ENCODE measurements at regions not wholly inside any gene's neighbourhood (a gene's known extent, or its start where the extent isn't known, plus 50 kb on each side); places are given as distances from the start of the nearest gene placed in this dataset.

DNA sequence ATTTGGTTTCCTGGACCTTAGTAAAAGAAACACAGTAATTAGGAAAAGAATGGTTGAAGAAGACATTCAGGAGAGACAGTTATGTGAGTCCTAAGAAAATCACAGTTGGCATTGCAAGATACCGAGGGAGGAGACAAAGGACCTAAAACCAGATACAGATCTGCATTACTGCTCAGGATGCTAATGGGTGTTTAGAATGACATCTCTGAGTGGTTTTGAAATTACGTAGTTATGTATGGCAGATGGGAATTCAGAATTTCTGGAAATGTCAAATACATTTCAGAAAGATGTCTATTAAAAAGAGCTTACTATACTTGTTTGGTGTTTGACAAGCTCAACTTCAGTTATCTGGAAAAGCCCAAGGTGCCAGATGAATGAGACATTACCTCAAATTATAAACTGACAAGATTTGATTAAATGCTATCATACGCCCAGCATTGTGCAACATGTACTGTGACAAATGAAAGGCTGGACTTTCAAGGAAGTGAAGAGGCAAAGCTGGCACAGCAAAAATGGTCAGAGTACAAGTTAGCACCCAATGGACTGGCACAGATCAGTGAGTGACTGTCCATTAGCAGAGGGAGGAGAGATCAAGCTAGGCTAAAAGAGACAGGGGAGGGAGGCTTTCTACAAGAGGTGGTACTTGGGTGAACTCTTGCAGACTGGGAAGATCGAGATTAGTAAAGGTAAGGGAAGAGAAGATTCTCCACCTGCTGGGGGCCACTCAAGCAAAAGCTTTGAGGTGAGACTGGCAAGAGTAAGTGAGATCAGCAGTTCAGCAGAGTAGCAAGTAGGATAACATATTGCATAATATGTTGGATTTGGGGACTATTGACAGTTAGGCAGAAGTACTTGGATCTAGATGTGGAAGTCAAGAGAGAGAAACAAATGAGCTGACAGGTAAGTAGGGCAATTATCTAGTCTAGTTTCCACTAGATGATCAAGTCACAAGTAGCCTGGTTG is 168.9 kb downstream of the CYRIA start:
- H3K4me1 ChIP-seq, result no peaks in the 10 kb centered on the region
- no peak for DNase-seq (ENCODE audit: extremely low spot score in 2 of 2)
- TF ChIP-seq CTCF (IDR thresholded peaks at IDR 0.05), result no peak
- no peak for TF ChIP-seq POLR2AphosphoS5 (IDR thresholded peaks at IDR 0.05; ENCODE audit: insufficient read depth in 1 of 2, low read depth in 1 of 2)
- TF ChIP-seq POLR2A (IDR thresholded peaks at IDR 0.05), result no peak
- no peak overlapping the region for H3K4me3 ChIP-seq
- no peaks in the 10 kb centered on the region for H3K27me3 ChIP-seq
- H3K36me3 ChIP-seq, result no peaks in the 10 kb centered on the region
- H3K27ac ChIP-seq, result no peak overlapping the region
- H3K9me3 ChIP-seq, result no peaks in the 10 kb centered on the region
- intact Hi-C loops (cut with DNase I), result no loop called here

GRCh38 chr2:16495509-16496208 is 170.0 kb downstream of the CYRIA start:
- no peak for TF ChIP-seq CTCF (IDR thresholded peaks at IDR 0.05)
- DNase-seq (ENCODE audit: extremely low spot score in 2 of 2), result no peak
- H3K36me3 ChIP-seq, result no peaks in the 10 kb centered on the region
- H3K9me3 ChIP-seq, result no peaks in the 10 kb centered on the region
- H3K4me3 ChIP-seq, result no peak overlapping the region
- no peaks in the 10 kb centered on the region for H3K4me1 ChIP-seq
- no peaks in the 10 kb centered on the region for H3K27me3 ChIP-seq
- H3K27ac ChIP-seq, result no peak overlapping the region
- intact Hi-C loops (cut with DNase I), result no loop called here

DNA sequence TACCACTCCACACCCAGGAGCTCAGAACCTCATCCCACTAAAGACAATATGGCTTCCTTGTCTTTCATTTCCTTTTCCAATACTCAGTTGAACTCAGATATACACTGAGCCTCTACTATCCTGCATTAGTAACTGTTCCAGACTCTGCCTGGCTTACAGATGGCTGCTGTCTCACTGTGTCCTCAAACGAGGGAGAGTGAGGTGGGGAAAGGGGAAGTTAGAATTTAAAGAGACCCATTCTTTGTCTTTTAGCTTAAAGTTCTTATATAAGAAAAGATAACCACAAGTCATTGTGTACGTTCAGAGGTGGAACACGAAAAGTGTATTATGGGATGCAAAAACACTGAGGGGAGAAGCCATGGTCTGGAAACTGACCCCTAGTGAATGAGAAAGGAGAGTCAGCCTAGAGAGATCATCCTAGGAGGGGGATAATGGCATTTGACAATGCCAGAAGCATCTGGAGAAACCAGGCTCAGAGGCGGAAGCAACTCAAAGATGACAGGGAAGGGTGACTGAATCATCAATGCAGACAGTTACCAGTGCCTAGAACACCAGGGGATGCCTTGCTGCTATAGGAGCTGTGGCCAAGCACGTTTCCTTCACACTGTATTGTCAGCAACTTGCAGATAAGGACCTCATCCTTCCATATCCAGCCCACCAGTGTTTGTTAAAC is 170.7 kb downstream of the CYRIA start:
- intact Hi-C loops (cut with DNase I), result no loop called here
- H3K9me3 ChIP-seq, result no peaks in the 10 kb centered on the region
- no peak overlapping the region for H3K27ac ChIP-seq
- DNase-seq (ENCODE audit: extremely low spot score in 2 of 2), result no peak
- no peak overlapping the region for H3K4me3 ChIP-seq
- no peaks in the 10 kb centered on the region for H3K4me1 ChIP-seq
- no peak for TF ChIP-seq CTCF (IDR thresholded peaks at IDR 0.05)
- TF ChIP-seq POLR2A (IDR thresholded peaks at IDR 0.05), result no peak
- TF ChIP-seq POLR2AphosphoS5 (IDR thresholded peaks at IDR 0.05; ENCODE audit: insufficient read depth in 1 of 2, low read depth in 1 of 2), result no peak
- no peaks in the 10 kb centered on the region for H3K27me3 ChIP-seq
- H3K36me3 ChIP-seq, result no peaks in the 10 kb centered on the region

DNA sequence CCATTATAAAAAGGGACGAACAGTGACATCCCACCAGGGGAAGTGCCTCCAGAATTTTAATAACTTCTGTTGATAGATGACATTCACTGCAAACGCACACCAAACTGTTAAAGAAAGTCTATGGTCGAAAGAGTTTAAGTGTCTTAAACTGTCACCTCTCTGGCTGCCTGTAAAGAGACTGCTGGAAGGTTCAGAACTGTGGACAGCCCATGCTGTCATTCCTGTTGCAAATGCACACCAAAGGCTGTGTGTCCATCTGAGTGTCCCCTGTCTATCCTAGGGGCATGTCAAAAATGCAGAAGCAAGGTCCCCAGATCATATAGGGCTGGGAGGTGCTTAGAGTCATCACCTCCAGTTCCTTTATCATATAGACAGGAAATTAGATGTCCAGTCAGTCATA is 171.8 kb downstream of the CYRIA start:
- H3K27me3 ChIP-seq, result no peaks in the 10 kb centered on the region
- H3K9me3 ChIP-seq, result no peaks in the 10 kb centered on the region
- H3K4me1 ChIP-seq, result no peaks in the 10 kb centered on the region
- TF ChIP-seq CTCF (IDR thresholded peaks at IDR 0.05), result no peak
- no peak overlapping the region for H3K27ac ChIP-seq
- no peak overlapping the region for H3K4me3 ChIP-seq
- intact Hi-C loops (cut with DNase I), result no loop called here
- no peak for DNase-seq (ENCODE audit: extremely low spot score in 2 of 2)
- H3K36me3 ChIP-seq, result no peaks in the 10 kb centered on the region
